Hepatocyte (in vitro differentiated cells): ENCODE measurements at regions not wholly inside any gene's neighbourhood (a gene's known extent, or its start where the extent isn't known, plus 50 kb on each side); places are given as distances from the start of the nearest gene placed in this dataset.

Experiments
- DNase-seq: peaks from one replicate; pipeline ENCODE4 v3.0.0-alpha.2; 2016; ENCODE audit warnings: low spot score
- H2AFZ ChIP-seq: fragments of 200-600 bp; sonication (generic); 2 replicates; pipeline ENCODE4 v1.6.0; 2016; ENCODE audit warnings: antibody characterized with exemption, mild to moderate bottlenecking
- H3K27ac ChIP-seq: fragments of 200-600 bp; sonication (generic); 2 replicates; pipeline ENCODE4 v1.5.1; 2016; ENCODE audit warnings: mild to moderate bottlenecking
- H3K27me3 ChIP-seq: fragments of 200-600 bp; sonication (generic); 2 replicates; pipeline ENCODE4 v1.6.1; 2016
- H3K36me3 ChIP-seq: fragments of 200-600 bp; sonication (generic); replicated peaks from 2 replicates; pipeline ENCODE4 v1.5.1; 2016; ENCODE audit warnings: low read depth; ENCODE audit not compliant: insufficient read depth
- H3K4me1 ChIP-seq: fragments of 200-600 bp; sonication (generic); 2 replicates; pipeline ENCODE4 v1.5.1; 2016; ENCODE audit warnings: mild to moderate bottlenecking, moderate library complexity; ENCODE audit not compliant: insufficient read depth
- H3K4me2 ChIP-seq: fragments of 200-600 bp; sonication (generic); 2 replicates; pipeline ENCODE4 v1.6.0; 2016
- H3K4me3 ChIP-seq: fragments of 200-600 bp; sonication (generic); 2 replicates; pipeline ENCODE4 v1.5.1; 2016; ENCODE audit warnings: mild to moderate bottlenecking
- H3K79me2 ChIP-seq: fragments of 200-600 bp; sonication (generic); 2 replicates; pipeline ENCODE4 v1.6.0; 2017; ENCODE audit warnings: mild to moderate bottlenecking
- H3K9me2 ChIP-seq: fragments of 200-600 bp; sonication (generic); replicated peaks from 2 replicates; pipeline ENCODE4 v1.6.0; 2017; ENCODE audit warnings: mild to moderate bottlenecking; ENCODE audit not compliant: insufficient read depth
- H3K9me3 ChIP-seq: fragments of 200-600 bp; sonication (generic); 2 replicates; pipeline ENCODE4 v1.5.1; 2016; ENCODE audit warnings: low read depth, mild to moderate bottlenecking
- H4K20me1 ChIP-seq: fragments of 200-600 bp; sonication (generic); 2 replicates; pipeline ENCODE4 v1.6.0; 2016; ENCODE audit warnings: mild to moderate bottlenecking; ENCODE audit not compliant: insufficient read depth, poor library complexity, severe bottlenecking
- CTCF ChIP-seq: fragments of 200-600 bp; sonication (generic); IDR thresholded peaks from 2 replicates; pipeline ENCODE4 v1.5.1; 2016; ENCODE audit warnings: antibody characterized with exemption, mild to moderate bottlenecking; ENCODE audit not compliant: poor library complexity
- EZH2 ChIP-seq: fragments of 200-600 bp; sonication (generic); IDR thresholded peaks from 2 replicates; pipeline ENCODE4 v1.6.1; 2016; ENCODE audit warnings: antibody characterized with exemption, mild to moderate bottlenecking, borderline replicate concordance
- EZH2phosphoT487 ChIP-seq: fragments of 200-600 bp; sonication (generic); IDR thresholded peaks from one replicate; pipeline ENCODE4 v1.6.1; 2018; ENCODE audit warnings: antibody characterized with exemption, mild to moderate bottlenecking, low read depth, moderate library complexity; ENCODE audit not compliant: unreplicated experiment, severe bottlenecking
- WGBS: methylation state at CpG from one replicate; pipeline ENCODE4 v1.1.6; 2016; ENCODE audit warnings: low lambda C conversion rate; ENCODE audit errors: missing lambda C conversion rate; 5-methylcytosine and 5-hydroxymethylcytosine counted together

DNA sequence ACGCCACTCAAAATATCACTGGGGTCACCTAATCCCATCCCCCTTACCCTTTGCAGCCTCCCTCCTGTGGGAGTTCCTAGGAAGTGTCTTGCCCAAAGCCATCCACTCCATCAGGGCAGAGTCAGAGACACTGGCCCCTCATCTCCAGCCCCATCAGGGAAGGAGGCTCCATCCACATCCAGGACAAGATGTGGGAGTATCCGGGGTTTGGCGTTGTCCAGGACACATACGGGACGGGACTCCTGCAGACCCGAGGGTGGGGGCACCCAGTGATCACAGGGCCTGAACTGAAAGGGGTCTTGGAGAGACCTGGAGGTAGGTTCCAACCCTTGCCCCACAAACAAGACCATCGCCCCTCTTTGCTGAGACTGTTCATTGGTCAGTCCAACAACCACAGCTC lies 348.2 kb downstream of the MATN1 start:
- Histone ChIP-seq H3K4me3 (no peak overlapping the region), H2AFZ (no peak overlapping the region), H3K4me1 (peaks cover 14% of the 10 kb centered on the region), H3K79me2 (no peaks in the 10 kb centered on the region), H3K27ac (no peak overlapping the region), H3K9me2 (no peaks in the 10 kb centered on the region), H4K20me1 (no peaks in the 10 kb centered on the region), H3K9me3 (no peaks in the 10 kb centered on the region), H3K27me3 (no peaks in the 10 kb centered on the region), H3K36me3 (no peaks in the 10 kb centered on the region), H3K4me2 (no peak overlapping the region)
- no peak for TF ChIP-seq CTCF
- TF ChIP-seq EZH2phosphoT487 = no peak
- TF ChIP-seq EZH2 = no peak
- DNase-seq = no peak
- 91% methylated on average over 7 of the region's 7 CpGs for WGBS

DNA sequence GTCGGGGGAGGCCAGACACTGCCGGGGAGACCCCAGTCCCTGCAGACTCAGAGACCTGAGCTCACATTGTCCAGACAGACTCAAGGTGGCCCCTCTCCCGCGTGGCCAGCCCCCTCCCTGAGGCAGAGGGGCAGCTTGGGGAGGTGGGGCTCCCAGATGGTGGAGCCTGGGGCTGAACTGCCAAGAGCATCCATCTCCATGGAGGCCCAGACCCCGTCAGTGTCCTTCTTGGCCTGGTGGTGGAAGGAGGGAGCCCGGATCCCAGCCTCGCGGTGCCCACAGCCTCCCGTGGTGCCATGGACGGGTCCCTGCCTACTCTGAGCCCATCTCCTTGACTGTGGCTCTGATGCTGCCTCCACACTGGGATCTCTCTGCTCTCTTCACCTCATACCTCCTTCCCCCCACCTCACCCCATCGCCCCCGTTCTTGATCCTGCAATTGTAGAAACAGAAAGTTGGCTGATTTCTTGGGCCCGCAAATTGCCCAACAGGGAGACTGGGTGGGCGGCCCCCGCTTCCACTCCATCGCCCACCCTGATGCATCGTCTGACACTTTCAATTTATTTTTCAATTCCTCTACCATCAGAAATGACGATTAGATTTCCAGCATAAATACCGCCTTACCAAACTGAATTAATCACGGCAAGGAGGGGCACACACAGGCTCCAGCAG lies 348.9 kb downstream of the MATN1 start:
- Histone ChIP-seq H4K20me1 (no peaks in the 10 kb centered on the region), H3K4me3 (no peak overlapping the region), H3K9me2 (no peaks in the 10 kb centered on the region), H3K27ac (no peak overlapping the region), H3K79me2 (no peaks in the 10 kb centered on the region), H3K9me3 (no peaks in the 10 kb centered on the region), H3K27me3 (no peaks in the 10 kb centered on the region), H2AFZ (no peak overlapping the region), H3K4me2 (no peak overlapping the region), H3K4me1 (peaks cover 9% of the 10 kb centered on the region), H3K36me3 (no peaks in the 10 kb centered on the region)
- TF ChIP-seq EZH2 = no peak
- 91% methylated on average over 18 of the region's 20 CpGs for WGBS
- no peak for DNase-seq

DNA sequence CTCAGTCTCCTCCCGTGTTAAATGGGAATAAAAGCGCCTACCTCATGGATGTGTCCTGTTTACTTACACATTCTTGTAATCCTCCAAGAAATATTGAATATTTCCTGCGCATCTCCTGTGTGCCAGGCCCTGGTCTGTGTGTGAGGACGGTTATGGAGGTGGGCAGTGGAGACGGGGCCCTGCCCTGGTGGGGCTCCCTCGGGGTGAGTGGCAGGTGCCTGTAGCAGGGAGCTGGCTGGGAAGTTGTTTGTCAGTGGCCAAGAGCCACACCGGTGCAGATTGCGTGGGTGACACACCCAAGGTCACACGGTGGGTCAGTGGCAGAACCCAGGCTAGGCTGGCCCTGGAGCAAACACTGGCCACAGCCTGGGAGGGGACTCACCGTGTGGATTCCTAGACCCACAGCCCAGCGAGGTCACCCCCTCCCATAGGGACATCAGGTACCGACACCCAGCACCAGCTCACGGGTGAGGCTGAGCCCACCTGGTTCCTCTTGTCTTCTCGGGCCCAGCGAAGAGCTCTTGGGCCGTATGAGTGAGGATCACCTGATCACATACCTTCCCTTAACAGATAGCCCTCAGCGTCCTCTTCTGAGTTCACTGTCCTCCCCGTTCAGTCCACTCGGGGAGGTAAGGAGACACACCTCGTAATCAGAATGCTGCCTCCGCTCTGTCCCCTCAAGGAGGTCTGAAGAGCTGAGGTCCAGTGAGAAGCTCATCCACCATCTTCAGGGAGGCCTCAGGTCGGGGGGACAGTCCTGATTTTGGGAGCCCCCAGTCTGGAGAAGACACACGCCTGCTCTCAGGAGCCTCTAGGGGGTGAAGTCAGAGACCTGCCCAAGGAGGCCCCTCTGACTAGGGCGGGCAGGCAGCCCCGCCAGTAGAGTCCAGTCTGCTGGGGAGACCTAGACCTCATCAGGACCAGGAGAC lies 349.6 kb downstream of the MATN1 start:
- H3K4me1 ChIP-seq = peaks cover under 1% of the 10 kb centered on the region
- no peak overlapping the region for H3K4me2 ChIP-seq
- no peak overlapping the region for H3K27ac ChIP-seq
- H3K36me3 ChIP-seq = no peaks in the 10 kb centered on the region
- no peak for TF ChIP-seq EZH2
- no peak for TF ChIP-seq CTCF
- no peak for TF ChIP-seq EZH2phosphoT487
- no peaks in the 10 kb centered on the region for H3K9me2 ChIP-seq
- no peak overlapping the region for H2AFZ ChIP-seq
- H4K20me1 ChIP-seq = no peaks in the 10 kb centered on the region
- H3K27me3 ChIP-seq = no peaks in the 10 kb centered on the region
- DNase-seq = no peak
- no peak overlapping the region for H3K4me3 ChIP-seq
- H3K79me2 ChIP-seq = no peaks in the 10 kb centered on the region
- no peaks in the 10 kb centered on the region for H3K9me3 ChIP-seq
- WGBS = 90% methylated on average over 25 of the region's 25 CpGs

DNA sequence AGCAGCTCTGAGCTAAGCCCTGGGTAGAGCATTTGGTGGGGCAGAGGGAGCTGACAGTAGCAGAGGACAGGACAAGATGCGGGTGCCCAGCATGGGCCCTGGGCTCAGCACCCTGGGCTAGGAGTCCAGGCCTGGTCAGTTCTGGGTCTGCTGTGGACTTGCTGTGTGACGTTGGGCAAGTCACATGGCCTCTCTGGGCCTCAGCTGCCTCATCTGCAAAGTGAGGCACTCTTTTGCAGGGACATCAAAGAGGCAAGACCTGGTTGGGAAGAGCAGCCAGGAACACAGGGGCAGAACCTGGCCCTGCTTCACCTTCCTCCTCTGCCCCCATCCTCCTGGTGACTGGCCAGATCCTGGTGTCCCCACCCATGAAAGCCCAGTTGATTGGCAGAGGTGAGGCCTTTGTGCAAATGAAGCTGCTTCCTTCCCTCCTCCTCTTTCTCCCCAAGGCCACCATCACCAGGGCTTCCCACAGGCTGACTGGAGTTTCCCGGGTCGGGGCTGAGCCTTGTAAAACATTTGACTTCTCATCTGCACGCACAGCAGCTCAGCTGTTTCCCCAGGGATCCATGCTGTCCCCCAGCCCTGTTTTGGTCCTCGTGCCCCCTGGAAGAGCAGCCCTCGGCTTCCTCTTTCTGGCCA lies 350.5 kb downstream of the MATN1 start:
- no peaks in the 10 kb centered on the region for H3K79me2 ChIP-seq
- H4K20me1 ChIP-seq = no peaks in the 10 kb centered on the region
- no peak overlapping the region for H3K4me2 ChIP-seq
- no peaks in the 10 kb centered on the region for H3K27me3 ChIP-seq
- no peaks in the 10 kb centered on the region for H3K4me1 ChIP-seq
- H2AFZ ChIP-seq = no peak overlapping the region
- 60% methylated on average over 7 of the region's 7 CpGs for WGBS
- H3K36me3 ChIP-seq = no peaks in the 10 kb centered on the region
- H3K27ac ChIP-seq = no peak overlapping the region
- DNase-seq = no peak
- TF ChIP-seq CTCF (no peak), EZH2 (no peak), EZH2phosphoT487 (no peak)
- H3K9me3 ChIP-seq = no peaks in the 10 kb centered on the region
- no peak overlapping the region for H3K4me3 ChIP-seq
- no peaks in the 10 kb centered on the region for H3K9me2 ChIP-seq
